OCI-LY3 (cell line): ENCODE measurements at regions not wholly inside any gene's neighbourhood (a gene's known extent, or its start where the extent isn't known, plus 50 kb on each side); places are given as distances from the start of the nearest gene placed in this dataset.

Source experiments
- EZH2phosphoT487 ChIP-seq: fragments of 200-600 bp; shearing (Covaris generic); IDR thresholded peaks from 2 replicates; pipeline ENCODE4 v1.6.1; 2018; ENCODE audit warnings: antibody characterized with exemption, mixed run types, low read depth
- TF ChIP-seq, protein P1 (sequence below): fragments of 200-600, 300-600 bp; sonication (generic); IDR thresholded peaks from 2 replicates; pipeline ENCODE4 v1.5.1; 2014; ENCODE audit warnings: antibody characterized with exemption, low read length, low read depth

DNA sequence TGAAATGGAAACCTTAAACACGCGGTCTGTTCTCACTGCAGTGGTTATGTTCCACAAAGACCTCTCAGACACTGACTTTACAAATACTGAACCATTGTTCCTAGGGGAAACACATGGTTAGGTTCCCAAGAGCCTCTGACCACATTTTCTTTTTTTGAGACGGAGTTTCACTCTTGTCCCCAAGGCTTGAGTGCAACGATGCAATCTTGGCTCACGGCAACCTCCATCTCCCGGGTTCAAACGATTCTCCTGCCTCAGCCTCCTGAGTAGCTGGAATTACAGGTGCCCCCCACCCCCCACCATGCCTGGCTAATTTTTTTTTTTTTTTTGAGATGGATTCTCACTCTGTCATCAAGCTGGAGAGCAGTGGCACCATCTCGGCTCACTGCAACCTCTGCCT is 179.7 kb downstream of the RBFOX3 start:
- TF ChIP-seq, protein P1, sequence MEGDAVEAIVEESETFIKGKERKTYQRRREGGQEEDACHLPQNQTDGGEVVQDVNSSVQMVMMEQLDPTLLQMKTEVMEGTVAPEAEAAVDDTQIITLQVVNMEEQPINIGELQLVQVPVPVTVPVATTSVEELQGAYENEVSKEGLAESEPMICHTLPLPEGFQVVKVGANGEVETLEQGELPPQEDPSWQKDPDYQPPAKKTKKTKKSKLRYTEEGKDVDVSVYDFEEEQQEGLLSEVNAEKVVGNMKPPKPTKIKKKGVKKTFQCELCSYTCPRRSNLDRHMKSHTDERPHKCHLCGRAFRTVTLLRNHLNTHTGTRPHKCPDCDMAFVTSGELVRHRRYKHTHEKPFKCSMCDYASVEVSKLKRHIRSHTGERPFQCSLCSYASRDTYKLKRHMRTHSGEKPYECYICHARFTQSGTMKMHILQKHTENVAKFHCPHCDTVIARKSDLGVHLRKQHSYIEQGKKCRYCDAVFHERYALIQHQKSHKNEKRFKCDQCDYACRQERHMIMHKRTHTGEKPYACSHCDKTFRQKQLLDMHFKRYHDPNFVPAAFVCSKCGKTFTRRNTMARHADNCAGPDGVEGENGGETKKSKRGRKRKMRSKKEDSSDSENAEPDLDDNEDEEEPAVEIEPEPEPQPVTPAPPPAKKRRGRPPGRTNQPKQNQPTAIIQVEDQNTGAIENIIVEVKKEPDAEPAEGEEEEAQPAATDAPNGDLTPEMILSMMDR: no peak
- no peak for TF ChIP-seq EZH2phosphoT487
